Liver (tissue), 8 donors: ENCODE measurements at regions not wholly inside any gene's neighbourhood (a gene's known extent, or its start where the extent isn't known, plus 50 kb on each side); places are given as distances from the start of the nearest gene placed in this dataset.
"Not testable (repeated sequence)": the region's sequence is repeated elsewhere in the genome, so short reads cannot be mapped to it uniquely, and the experiment has no call there.

Source experiments
- DNase-seq: peaks from one replicate; pipeline ENCODE4 v3.0.0-alpha.2; 2017; ENCODE audit warnings: low spot score
- H3K27ac ChIP-seq, 2 donors: one replicate each; pipeline ENCODE4 v1.7.0; 2013; ENCODE audit warnings: inconsistent platforms in 2 of 2, low read length in 2 of 2, control low read depth in 1 of 2, low read depth in 1 of 2, mild to moderate bottlenecking in 1 of 2
- H3K27me3 ChIP-seq, 4 donors: one replicate each; pipeline versions ENCODE4 v1.6.1 to v1.7.0; 2013; ENCODE audit warnings: low read length in 3 of 4, inconsistent platforms in 1 of 4, mild to moderate bottlenecking in 1 of 4, moderate library complexity in 1 of 4; ENCODE audit not compliant: control insufficient read depth in 4 of 4, insufficient read depth in 4 of 4
- H3K36me3 ChIP-seq, 4 donors: one replicate each; pipeline versions ENCODE4 v1.6.1 to v1.7.0; 2013; ENCODE audit warnings: low read length in 3 of 4, mild to moderate bottlenecking in 3 of 4, low read depth in 1 of 4, moderate library complexity in 1 of 4; ENCODE audit not compliant: control insufficient read depth in 4 of 4, insufficient read depth in 3 of 4
- H3K4me1 ChIP-seq, 4 donors: one replicate each; pipeline versions ENCODE4 v1.6.1 to v1.7.0; 2013; ENCODE audit warnings: low read length in 3 of 4, mild to moderate bottlenecking in 3 of 4, moderate library complexity in 1 of 4; ENCODE audit not compliant: control insufficient read depth in 4 of 4, insufficient read depth in 4 of 4
- H3K4me3 ChIP-seq, 3 donors: one replicate each; pipeline versions ENCODE4 v1.6.1 to v1.7.0; 2013; ENCODE audit warnings: low read length in 3 of 3, control low read depth in 1 of 3, low read depth in 1 of 3, mild to moderate bottlenecking in 1 of 3
- H3K9ac ChIP-seq, 2 donors: one replicate each; pipeline ENCODE4 v1.7.0; 2013; ENCODE audit warnings: low read length in 2 of 2, mild to moderate bottlenecking in 2 of 2, moderate library complexity in 2 of 2, control low read depth in 1 of 2, low read depth in 1 of 2
- H3K9me3 ChIP-seq, 4 donors: one replicate each; pipeline versions ENCODE4 v1.6.1 to v1.7.0; 2013; ENCODE audit warnings: low read length in 3 of 4; ENCODE audit not compliant: control insufficient read depth in 4 of 4
- ATF3 ChIP-seq: IDR thresholded peaks from 2 replicates; pipeline ENCODE4 v1.6.1; 2016; ENCODE audit warnings: antibody characterized with exemption
- CTCF ChIP-seq: fragments of 150-350 bp; IDR thresholded peaks from 2 replicates; pipeline ENCODE4 v1.5.1; 2017; ENCODE audit warnings: improper control_type of control experiment, low read depth, low read length; ENCODE audit not compliant: missing input control
- EGR1 ChIP-seq, 2 donors: IDR thresholded peaks; 2 replicates each; pipeline ENCODE4 v1.6.1; 2016 to 2018; ENCODE audit warnings: antibody characterized with exemption in 2 of 2, low read depth in 2 of 2
- FOXA1 ChIP-seq: IDR thresholded peaks from 2 replicates; pipeline ENCODE4 v1.6.1; 2016; ENCODE audit warnings: antibody characterized with exemption
- FOXA2 ChIP-seq: IDR thresholded peaks from 2 replicates; pipeline ENCODE4 v1.6.1; 2016; ENCODE audit warnings: antibody characterized with exemption
- GABPA ChIP-seq, 2 donors: IDR thresholded peaks in 1 of 2; conservative IDR thresholded peaks in 1 of 2; 2 replicates each; pipeline ENCODE4 v1.6.1; 2016; ENCODE audit warnings: antibody characterized with exemption in 2 of 2, mild to moderate bottlenecking in 1 of 2, moderate library complexity in 1 of 2
- HNF4A ChIP-seq, 2 donors: conservative IDR thresholded peaks; 2 replicates each; pipeline ENCODE4 v1.6.1; 2016; ENCODE audit warnings: antibody characterized with exemption in 2 of 2, mild to moderate bottlenecking in 2 of 2
- HNF4G ChIP-seq: IDR thresholded peaks from 2 replicates; pipeline ENCODE4 v1.6.1; 2016; ENCODE audit warnings: antibody characterized with exemption
- JUND ChIP-seq, 2 donors: IDR thresholded peaks; 2 replicates each; pipeline ENCODE4 v1.6.1; 2016; ENCODE audit warnings: antibody characterized with exemption in 2 of 2
- MAX ChIP-seq: IDR thresholded peaks from 2 replicates; pipeline ENCODE4 v1.6.1; 2016; ENCODE audit warnings: antibody characterized with exemption
- NR2F2 ChIP-seq: IDR thresholded peaks from 2 replicates; pipeline ENCODE4 v1.6.1; 2016; ENCODE audit warnings: antibody characterized with exemption
- RAD21 ChIP-seq, 2 donors: IDR thresholded peaks; 2 replicates each; pipeline ENCODE4 v1.6.1; 2016; ENCODE audit warnings: antibody characterized with exemption in 2 of 2, mild to moderate bottlenecking in 2 of 2
- REST ChIP-seq: IDR thresholded peaks from 2 replicates; pipeline ENCODE4 v1.6.1; 2016; ENCODE audit warnings: antibody characterized with exemption, mild to moderate bottlenecking
- RXRA ChIP-seq, 2 donors: IDR thresholded peaks; 2 replicates each; pipeline ENCODE4 v1.6.1; 2017 to 2018; ENCODE audit warnings: antibody characterized with exemption in 2 of 2, mild to moderate bottlenecking in 1 of 2
- SP1 ChIP-seq: IDR thresholded peaks from 2 replicates; pipeline ENCODE4 v1.6.1; 2018; ENCODE audit warnings: antibody characterized with exemption, mild to moderate bottlenecking
- TAF1 ChIP-seq: conservative IDR thresholded peaks from 2 replicates; pipeline ENCODE4 v1.6.1; 2016; ENCODE audit warnings: antibody characterized with exemption, mild to moderate bottlenecking
- YY1 ChIP-seq: IDR thresholded peaks from 2 replicates; pipeline ENCODE4 v1.6.1; 2016; ENCODE audit warnings: antibody characterized with exemption, mild to moderate bottlenecking
- ZBTB33 ChIP-seq: IDR thresholded peaks from 2 replicates; pipeline ENCODE4 v1.6.1; 2016; ENCODE audit warnings: antibody characterized with exemption
- WGBS: extraction: QIAGEN DNeasy Blood & Tissue Kit; methylation state at CpG from one replicate; pipeline ENCODE4 v1.1.7; 2013; 5-methylcytosine and 5-hydroxymethylcytosine counted together
- donor health status: healthy.
- donor health status: healthy.
- donor health status: healthy.
- donor health status: healthy.
- donor health status: healthy.

GRCh38 chr16:66085651-66086050 is 280.8 kb upstream of the CDH5 start (continued):
- TF ChIP-seq REST, result no peak

- H3K27ac ChIP-seq, H3K27me3 ChIP-seq, H3K9me3 ChIP-seq, H3K4me3 ChIP-seq, H3K4me1 ChIP-seq, DNase-seq, H3K36me3 ChIP-seq, H3K9ac ChIP-seq: not testable (repeated sequence)
- 95% methylated on average over 2 of the region's 2 CpGs for WGBS
Measured at GRCh38 chr16:66084731-66085130, 281.8 kb upstream of the CDH5 start.

GRCh38 chr16:66084306-66084705 is 282.2 kb upstream of the CDH5 start:
- Histone ChIP-seq H3K9ac (no peak overlapping the region), H3K36me3 (no peaks in the 10 kb centered on the region), H3K9me3 (no peaks in the 10 kb centered on the region), H3K4me1 (no peaks in the 10 kb centered on the region), H3K27me3 (no peaks in the 10 kb centered on the region), H3K4me3 (no peak overlapping the region), H3K27ac (no peak overlapping the region)
- WGBS, result 32% methylated on average over 1 of the region's 1 CpG
- TF ChIP-seq ZBTB33 (no peak), ATF3 (no peak), TAF1 (no peak), NR2F2 (no peak), MAX (no peak), HNF4G (no peak), SP1 (no peak), HNF4A (conservative IDR thresholded peaks at IDR 0.05) (no peak), RXRA (IDR thresholded peaks at IDR 0.05) (no peak), RAD21 (IDR thresholded peaks at IDR 0.05) (no peak), REST (no peak), FOXA1 (no peak), YY1 (no peak), JUND (IDR thresholded peaks at IDR 0.05) (no peak), CTCF (no peak), GABPA (IDR thresholded peaks at IDR 0.05 in 1 of 2, conservative IDR thresholded peaks at IDR 0.05 in 1 of 2) (no peak), FOXA2 (no peak), EGR1 (IDR thresholded peaks at IDR 0.05; ENCODE audit: low read depth in 2 of 2) (no peak)
- DNase-seq, result no peak
